Limb (tissue), 2 donors: ENCODE measurements at regions not wholly inside any gene's neighbourhood (a gene's known extent, or its start where the extent isn't known, plus 50 kb on each side); places are given as distances from the start of the nearest gene placed in this dataset.

Source experiments
- DNase-seq, 2 donors: peaks; one replicate each; pipeline ENCODE4 v3.0.0-alpha.2; 2016; ENCODE audit errors: extremely low spot score in 2 of 2

DNA sequence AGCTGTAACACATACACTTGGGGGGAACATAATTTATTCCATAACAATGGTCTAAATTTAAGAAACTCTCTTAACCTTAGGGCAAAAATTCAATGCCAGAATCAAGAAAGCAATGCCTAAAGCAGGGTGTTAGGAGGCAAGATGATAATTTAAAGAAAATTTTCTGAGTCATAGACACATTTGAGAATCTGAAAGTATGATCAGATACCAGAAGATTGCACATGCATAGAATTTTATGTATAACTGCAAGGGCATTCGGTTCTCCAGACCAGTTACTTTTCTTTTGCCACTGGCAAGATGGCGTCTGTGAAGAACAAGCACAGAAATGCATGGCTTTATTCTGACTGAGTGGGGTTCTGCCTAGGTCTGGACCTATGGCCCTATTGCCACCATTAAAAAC, 64.4 kb upstream of the IPO9 start:
- no peak for DNase-seq

GRCh38 chr1:201766131-201766866, 62.7 kb upstream of the IPO9 start:
- no peak for DNase-seq

- DNase-seq, result no peak
Observed at GRCh38 chr1:201767339-201767738, 61.6 kb upstream of the IPO9 start.

GRCh38 chr1:201769072-201769471, 59.9 kb upstream of the IPO9 start:
- no peak for DNase-seq

DNA sequence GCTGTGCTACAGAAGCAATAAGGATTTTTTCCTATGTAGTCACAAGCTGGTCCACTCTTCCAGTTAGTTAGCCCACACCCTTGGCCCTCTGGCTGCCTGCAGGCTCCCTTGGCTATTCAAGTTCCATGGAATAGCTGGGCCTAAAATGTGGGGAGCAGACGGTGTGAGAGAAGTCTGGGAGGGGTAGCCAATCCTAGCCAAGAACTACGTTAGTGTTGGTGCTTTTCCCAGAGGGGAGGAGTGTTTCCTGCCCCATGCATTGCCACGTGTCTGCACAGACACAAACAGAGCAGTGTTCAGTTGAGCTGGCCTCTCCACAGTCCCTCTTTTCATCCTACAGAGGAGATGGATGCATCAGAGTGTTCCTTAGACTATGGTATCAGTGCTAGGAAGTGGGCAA, 59.0 kb upstream of the IPO9 start:
- no peak for DNase-seq

GRCh38 chr1:201771466-201771865, 57.5 kb upstream of the IPO9 start:
- no peak for DNase-seq

DNA sequence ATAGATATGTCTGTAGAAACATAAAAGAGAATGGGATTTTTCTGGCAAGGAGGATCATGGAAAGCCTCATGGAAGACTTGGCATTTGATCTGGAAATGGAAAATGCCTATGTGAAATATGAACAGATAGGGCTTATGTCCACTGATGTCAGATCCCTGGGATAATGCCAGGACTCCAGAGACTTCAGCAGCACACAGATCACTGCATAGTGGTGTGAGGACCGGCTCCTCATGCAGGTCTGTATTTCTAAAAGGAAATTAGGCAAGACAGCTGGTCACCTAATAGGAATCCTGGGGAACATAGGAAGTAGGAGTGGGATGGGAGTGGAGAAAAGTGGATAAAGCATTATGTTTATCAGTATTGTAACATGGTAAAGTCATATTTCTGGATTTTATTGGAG, 56.8 kb upstream of the IPO9 start:
- DNase-seq, result no peak

GRCh38 chr1:201773764-201774163, 55.2 kb upstream of the IPO9 start:
- no peak for DNase-seq

GRCh38 chr1:201774224-201774982, 54.6 kb upstream of the IPO9 start:
- DNase-seq, result no peak

DNA sequence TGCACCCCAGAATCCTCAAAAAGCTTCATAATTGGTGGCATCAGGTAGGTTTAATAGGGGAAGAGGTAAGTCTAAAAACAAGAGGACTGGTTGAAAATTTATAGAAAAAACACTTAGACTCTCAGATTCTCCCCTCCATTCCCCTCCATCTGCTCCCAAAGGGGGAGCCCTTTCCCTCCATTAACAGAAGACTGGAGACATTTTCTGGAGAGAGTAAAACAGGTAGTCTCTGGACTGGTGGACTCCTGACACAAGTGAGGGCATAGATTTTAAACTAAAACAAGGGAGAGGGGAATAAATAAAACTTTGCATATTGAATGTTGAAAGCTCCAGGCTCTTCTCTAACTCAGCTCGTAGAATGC, 54.0 kb upstream of the IPO9 start:
- no peak for DNase-seq

GRCh38 chr1:201775380-201775779, 53.6 kb upstream of the IPO9 start:
- DNase-seq, result no peak

DNA sequence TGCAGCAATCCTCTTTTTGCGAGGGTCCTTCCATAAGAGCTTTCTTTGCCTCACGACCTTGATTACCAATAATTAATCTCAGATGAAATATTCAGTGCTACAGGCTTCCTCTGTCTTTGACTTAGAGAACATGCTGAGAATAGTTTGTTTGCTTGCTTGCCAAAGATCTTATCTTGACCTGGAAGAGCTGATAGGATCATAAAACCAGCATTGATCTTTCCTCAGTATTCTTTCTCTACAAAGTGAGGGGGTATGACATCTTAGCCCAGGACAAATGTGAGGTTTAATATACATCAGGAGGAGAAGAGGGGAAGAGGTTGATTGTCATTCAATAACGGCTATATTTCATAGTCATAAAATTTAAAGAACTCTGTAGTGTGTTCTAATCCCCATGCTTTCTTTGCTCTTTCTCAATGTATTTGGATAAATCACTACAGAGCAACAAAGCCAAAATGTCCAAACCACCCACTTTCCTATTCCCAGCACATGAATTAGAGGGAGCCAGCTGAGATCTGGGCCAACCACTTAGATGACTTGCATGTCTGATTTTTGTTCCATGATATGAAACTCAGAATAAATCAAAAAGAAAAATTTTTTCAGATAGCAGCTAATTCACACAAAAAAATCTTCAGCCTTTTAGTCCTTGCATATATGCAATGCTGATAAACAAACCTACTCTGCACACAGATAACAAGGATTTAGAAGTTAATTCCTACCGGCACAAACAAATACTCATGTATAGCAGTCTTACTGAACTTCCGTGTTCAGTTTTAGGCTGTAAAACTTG, 50.5 kb upstream of the IPO9 start:
- DNase-seq, result no peak
